ENCODE measurements at regions not wholly inside any gene's neighbourhood (a gene's known extent, or its start where the extent isn't known, plus 50 kb on each side); places are given as distances from the start of the nearest gene placed in this dataset.

DNA sequence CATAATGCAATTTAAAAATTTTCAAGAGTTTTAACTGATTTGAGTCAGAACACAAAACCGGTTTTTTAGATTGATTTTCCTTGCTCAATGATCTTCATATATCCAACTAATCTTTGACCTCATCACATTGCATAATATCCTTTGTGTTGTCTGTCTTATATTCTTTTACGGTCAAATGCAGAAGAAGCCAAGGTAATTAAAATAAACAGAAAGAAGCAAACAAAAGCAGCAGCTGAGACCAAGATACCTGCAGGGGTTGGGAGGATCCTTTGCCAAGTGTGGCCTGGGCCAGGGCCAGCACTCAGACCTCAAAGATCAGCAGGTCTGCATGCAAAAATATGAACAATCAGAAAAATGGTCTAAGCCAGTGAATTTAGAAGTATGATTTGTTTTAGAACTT lies 428.9 kb upstream of the NETO1 start:
- DNase-seq: no peak

DNA sequence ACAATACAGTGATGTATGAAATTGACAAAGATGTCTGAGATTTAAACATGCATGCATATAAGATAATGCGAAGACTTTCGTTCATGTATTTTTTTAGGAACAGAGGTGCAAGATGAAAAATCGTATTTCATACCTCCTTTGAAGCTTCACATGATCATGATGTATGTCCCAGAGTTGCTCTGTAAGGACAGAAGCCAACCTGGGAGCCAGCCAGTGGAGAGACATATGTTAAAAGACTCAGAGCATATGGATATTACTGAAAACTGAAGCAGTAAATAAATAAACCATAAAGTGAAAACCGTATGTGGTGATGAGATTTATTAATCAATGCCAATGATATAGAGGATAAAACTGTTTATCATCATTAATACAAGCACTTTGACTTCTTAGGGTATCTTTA lies 424.4 kb upstream of the NETO1 start:
- no peak for DNase-seq

DNA sequence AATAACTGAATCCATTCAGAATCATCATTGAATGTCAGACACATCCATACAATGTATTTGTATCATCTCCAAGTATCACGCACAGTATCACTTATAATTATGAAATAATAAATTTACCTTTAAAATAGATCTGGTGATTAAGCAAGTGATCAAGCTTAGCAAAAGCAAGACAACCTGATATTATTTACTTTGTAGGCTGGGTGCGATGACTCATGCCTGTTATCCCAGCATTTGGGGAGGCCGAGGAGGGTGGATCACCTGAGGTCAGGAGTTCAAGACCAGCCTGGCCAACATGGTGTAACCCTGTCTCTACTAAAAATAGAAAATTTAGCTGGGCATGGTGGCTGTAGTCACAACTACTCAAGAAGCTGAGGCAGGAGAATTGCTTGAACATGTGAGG lies 421.0 kb upstream of the NETO1 start:
- no peak for DNase-seq

DNA sequence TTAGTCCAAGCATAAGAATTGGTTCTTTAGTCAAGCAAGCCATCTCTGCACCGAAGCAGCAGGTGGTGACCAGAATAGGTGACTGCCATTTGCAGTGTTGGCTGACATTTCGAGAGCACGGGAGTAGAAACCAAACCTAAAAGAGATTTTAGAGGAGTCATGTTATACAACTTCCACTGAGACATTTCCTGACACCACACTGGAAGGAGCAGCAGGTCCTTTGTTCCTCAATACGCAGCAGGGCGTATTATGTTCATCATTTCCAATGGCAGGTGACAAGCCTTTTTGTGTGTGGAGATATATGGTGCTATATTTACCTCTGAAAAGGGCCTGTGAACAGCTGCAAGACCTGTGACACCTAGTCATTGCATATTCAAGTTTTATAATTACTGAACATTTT lies 418.8 kb upstream of the NETO1 start:
- DNase-seq: no peak

DNA sequence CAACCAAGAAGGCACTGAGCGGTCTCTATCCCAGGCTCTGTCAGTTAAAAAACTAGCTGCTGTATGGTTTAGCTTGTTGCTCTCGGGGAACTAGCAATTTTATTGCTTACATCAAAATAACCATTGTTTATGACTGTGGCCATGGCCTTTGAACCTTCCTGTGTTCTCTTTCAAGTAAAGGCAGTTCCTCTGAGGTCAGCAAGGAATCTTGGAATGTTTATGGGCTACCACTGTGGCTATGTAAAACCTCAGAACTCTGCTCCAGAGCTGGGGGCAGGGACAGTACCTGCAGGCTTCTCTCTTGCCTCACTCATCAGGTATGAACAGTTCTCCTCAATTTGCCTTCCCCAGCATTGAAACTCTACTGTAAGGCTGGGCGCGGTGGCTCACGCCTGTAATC lies 416.0 kb upstream of the NETO1 start:
- DNase-seq: no peak

DNA sequence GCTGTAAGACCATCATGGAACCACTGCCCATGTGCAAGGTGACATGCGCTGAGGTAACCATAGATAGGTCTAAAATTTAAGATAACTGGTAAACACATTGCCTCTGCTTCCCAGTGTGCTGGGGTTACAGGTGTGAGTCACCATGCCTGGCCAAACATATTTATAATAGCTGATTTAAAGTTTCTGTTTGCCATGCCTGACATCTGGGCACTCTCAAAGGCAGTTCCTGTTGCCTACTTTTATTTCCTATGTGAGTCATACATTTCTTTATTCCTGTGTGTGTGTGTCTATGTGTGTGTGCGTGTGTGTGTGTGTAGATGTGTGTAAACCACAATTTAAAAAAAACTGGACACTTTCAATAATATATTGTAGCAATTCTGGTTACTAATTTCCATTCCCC lies 415.2 kb upstream of the NETO1 start:
- DNase-seq: no peak

DNA sequence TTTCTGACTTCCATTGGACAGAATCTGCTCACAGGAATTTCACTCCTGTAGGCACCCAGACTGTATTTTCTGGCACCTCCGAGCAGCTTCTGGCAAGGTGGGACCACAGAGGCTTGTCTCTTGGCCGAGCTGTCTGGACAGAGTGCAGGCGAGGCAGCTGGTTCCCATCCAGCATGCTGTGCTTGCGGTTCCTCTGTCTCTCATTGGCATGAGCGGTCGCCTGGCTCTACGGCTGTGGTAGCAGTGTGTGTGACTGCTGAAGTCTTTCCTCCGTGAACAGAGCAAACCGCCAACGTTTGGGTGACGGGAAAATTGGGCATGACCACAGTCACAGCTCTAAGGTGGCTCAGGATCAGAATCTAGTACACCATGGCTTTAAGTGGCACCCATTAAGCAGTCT lies 411.7 kb upstream of the NETO1 start:
- DNase-seq: no peak

DNA sequence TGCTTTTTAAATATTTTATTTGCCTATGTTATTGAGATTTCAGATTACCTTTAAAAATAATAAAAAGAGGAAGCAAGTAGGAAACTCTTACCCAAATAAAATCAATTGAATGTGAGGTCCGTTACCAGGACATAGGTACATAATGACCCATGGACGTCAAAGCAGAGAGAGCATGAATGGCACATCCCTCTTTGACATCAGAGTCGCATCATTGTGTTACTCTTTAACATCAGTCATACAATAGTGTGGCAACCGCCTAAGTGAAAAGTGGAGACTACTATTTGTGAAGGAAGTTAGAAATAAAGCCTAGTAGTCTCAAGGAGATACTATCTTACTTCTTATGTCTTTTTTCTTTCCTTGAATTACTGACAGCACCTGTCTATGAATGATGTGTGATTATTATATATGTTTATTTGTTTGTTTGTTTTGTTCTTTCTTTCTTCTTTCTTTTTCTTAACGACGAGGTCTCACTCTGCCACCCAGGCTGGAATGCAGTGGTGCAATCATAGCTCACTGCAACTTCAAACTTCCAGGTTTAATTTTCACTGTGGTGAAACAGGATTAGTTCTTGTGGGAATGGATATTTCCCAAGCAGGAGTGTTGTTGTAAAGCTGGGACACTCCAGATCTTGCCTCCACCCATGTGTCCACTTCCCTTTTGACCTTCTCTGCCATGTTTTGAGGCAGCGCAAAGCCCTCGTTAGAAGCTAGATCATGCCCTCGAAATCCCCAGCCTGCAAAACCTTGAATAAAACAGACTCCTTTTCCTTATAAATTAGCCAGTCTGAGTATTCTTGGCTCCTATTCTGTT lies 407.2 kb upstream of the NETO1 start:
- DNase-seq: no peak

DNA sequence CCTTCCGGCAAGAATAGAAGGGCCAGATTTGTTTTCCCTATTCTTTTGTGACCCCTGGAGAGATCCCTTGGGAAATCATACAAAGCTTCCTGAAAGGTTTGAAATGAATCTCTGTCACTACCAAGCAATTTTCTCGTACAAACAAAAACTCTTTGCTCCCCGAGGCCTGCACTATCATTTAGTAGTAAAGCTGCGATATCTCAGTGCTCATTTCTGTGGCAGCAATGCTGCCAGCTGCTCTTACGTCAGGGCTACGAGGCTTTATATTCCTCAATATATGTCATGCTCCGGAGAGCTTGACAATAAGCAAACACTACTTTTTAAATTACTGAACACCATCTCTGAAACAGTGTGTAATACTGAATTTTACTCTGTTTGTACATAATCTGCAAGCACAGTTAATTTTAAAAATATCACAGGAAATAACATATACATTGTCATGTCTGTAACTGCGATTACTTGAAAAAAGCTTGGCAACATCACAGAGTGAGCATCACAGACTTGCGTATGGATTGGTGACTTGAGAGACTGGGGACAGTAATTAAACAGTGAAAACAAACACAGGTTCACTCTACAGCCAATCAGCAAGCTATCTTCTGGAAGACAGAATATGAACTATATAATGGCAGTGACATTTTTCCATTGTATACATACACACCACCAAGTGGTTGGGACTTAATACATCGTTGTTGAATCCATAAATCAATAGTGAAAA lies 403.3 kb upstream of the NETO1 start:
- DNase-seq: no peak

DNA sequence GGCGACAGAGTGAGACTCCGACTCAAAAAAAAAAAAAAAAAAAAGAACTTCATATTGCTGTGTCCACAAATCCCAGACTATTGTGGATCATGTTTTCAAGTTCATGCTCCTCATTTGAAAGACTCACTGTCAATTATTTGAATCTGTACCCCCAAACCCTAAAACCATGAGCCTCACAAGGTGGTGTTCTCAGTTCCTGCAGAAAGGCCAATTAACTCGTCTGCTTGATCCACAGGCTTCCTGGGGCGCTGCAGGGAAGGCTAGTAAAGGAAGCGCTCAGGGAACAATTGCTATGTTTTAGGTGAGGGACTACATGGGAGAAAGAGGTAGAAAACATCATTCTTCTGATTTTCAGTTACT lies 396.8 kb upstream of the NETO1 start:
- no peak for DNase-seq

DNA sequence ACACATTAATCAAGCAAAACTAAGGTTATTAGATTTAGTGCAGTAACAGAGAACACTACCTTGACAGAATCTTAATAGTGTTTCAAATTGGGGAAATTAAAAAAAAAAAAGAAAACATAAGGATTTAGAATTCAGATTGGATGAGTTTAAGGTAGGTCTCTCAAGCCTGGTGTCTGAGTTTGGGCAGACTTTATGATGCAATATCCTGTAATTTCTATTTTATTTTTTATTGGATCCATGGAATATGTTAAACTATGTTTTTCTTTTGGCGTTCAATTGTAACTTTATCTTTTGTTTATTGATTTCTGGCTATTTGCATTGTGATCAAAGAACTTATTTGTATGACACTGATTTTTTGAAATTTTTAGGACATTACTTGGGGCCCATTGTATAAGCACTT lies 394.1 kb upstream of the NETO1 start:
- DNase-seq: no peak

DNA sequence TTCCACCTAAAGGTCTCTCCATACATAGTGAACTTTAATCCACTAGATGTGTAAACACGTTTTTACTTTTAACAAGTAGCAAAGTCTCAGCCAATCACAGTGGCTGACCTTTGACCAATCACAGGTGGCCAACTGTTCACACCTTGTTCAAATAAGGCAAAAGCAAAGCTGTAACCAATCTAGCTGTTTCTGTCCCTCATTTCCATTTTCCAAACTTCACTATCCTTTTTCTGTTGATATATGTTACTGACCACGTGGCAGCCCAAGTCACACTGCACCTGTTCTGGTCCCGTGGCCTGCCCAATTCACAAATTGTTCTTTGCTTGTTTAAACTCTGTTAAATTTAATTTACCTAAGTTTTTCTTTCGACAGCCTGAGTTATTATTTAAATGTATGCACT lies 393.5 kb upstream of the NETO1 start:
- DNase-seq: no peak

DNA sequence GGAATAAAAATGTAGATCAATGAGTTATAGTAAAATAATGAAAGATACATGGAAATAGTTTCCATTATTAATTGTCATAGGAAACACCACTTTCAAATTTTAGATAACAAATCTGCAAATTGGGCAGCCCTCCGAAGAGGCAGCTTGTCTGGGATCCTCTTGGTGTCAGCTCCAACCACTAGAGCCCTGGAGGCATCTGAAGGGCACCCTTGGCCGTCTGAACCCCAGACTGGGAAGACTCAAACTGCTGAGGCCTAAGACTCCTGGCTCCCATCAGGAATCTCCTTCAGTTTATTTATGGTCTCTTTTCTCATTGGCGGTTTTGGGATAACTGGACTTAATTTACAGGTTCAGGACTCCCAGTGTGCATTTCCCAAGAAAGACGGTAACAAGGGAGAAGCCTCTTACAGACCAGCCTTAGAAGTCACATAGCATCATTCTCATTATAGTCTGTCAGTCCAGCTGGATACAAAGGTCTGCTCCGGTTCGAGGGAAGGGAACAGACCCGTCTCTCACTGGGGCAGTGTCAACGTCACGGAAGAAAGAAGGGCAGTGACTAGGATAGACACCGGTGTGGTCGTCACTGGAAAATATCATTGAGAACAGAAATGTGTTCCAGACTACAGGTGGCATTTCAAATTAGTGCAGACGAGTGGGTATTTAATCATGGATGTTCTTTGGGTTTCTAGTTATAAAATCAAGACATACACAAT lies 390.7 kb upstream of the NETO1 start:
- no peak for DNase-seq

DNA sequence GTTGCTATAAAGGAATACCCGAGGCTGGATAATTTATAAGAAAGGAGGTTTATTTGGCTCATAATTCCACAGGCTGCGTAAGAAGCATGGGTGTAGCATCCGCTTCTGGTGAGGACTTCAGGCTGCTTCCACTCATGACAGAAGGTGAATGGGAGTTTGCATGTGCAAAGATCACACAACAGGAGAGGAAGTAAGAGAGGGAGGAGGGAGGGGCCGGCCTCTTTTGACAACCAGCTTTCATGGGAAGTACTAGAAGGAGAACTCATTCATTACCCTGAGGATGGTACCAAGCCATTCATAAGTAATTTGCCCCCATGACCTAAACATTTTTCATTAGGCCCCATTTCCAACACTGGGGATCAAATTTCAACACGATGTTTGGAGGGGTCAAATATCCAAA lies 386.8 kb upstream of the NETO1 start:
- DNase-seq: no peak

DNA sequence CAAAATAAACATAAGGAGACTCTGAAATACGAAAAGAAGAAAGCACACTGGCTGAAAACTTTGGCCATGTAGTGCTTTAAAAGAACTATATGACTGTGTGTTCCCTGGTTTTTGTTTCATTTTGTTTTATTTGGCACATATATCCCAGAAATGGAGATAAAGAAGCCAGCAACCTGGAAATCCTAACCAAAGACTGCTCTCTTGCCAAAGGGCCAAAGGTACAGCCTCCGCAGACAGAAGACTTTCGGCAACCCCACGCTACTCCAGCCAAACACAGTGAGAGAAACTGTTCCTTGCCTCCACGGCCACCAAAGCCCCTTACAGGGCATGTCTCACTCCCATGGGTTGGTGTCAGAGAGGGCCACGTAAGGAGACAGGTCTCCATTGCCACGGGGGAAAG lies 381.2 kb upstream of the NETO1 start:
- no peak for DNase-seq

DNA sequence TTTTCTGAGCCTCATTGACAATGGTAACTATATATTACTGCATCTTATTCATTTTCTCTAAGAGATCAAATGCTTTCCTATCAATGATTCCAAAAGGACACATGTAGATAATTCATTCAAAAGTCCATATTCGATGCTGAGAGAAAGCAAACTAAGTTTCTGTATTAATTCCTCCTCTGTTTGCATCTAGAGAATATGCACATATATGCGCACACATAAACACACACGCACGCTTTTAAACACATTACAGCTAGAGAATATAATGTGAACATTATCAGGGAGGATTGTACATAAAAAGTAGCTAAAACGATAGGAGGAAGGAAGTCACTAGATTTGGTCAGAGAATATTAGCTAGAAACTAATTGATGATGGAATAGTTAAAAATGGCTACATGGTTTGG lies 379.0 kb upstream of the NETO1 start:
- no peak for DNase-seq

DNA sequence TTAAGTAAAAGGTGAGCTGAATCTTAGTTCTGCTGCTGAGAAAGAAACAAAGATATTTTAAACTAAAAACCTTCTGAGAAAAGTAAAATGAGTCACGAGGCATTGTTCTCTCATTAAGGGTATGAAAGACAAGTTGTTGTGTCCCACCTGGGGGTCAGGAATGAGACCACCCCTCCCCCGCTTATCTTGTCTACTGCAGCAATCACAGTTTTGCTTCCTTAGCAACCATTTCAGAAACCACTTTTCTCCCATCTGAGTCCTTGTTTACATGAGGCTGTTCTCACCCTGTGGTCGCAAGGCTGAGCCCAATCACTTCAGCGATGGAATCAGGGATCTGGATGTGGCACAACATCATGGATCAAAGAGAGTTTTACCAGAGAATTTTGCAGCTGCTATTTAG lies 377.6 kb upstream of the NETO1 start:
- DNase-seq: no peak

DNA sequence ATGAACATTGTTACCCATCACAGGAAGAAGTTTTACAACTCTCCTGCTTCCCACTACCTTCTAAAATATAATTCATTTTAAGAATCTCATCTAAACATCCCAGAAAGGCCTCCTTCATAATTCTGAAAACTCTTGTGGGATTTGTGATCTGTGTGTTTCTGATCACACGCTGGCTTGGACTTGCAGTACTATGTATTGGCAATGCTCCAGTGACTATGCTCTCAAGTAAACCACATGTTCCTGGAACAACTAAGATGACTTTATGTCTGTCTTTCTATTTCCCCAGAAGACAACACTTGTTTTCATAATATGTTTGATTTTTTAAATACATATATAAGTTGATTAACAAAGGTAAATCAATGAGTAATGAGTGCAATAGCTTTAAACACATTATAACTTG lies 376.6 kb upstream of the NETO1 start:
- no peak for DNase-seq

DNA sequence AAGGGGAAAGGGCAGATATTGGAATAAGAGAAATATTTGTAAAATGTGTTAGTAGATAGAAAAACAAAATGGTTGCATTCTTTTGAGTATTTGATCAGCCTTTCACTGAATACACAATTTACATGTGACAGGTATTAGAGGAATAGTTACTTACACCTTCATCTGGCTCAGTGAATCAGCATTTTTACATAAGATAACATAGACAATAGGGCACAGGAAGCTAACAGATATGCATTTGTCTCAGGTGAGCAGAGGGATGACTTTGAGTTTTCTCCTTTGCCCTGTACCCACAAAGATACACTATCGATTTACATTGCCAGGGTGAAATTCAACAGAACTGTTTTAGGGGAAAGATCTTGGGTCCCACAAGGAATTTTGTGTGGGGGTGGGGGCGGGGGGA lies 373.1 kb upstream of the NETO1 start:
- no peak for DNase-seq

DNA sequence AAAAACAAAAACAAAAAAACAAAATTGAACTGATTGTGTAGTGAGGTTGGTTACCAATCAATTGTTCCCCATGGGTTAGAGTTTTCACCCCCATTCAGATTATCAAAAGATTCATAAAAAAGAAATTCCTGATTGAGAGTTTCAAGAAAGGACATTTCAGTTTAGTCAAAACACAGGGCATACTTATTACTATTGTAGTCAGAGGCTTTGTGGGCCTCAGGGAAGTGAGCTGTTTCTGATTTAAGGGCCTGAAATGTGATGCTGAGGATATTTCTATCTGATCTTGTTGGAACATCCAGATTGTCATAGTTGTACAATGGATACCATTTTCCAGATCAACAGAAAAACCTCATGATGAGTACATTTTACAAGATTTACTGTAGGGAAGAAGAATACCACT lies 368.1 kb upstream of the NETO1 start:
- DNase-seq: no peak

DNA sequence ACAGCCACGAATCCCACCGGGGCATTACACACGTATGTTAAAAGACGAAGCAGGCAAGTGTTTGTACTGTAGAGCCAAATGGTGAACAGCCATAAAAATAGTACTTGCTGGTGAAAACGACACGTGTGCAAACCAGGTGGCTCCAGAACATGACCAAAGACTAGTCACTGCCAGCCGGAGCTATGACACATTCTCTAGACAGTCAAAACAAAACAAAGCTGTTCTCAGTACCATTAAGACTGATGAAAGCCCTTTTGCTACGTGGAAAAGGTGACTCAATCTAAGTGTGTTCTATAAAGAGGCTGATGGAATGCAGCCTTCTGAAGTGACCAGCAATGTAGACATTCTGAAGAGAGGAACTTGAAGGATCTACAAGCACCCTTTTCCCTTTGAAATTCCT lies 367.7 kb upstream of the NETO1 start:
- DNase-seq: no peak

DNA sequence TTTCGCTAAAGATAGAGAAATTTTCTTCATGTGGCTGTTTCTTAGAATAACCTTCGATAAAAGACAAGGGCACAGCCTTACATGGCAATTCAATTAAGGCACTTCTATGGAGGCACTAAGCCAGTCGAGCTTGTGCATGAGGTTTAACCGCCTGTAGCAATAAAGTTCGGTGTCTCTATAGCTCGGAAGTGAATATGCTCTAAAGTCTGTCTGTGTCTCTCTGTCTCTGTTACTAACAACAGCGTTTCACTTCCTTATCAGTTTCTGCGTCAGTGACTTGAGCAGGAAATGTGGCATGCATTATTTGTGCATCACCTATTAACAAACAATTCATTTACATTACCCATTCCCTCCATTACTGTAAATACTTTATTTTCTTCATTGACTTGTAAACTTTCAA lies 365.1 kb upstream of the NETO1 start:
- DNase-seq: no peak

DNA sequence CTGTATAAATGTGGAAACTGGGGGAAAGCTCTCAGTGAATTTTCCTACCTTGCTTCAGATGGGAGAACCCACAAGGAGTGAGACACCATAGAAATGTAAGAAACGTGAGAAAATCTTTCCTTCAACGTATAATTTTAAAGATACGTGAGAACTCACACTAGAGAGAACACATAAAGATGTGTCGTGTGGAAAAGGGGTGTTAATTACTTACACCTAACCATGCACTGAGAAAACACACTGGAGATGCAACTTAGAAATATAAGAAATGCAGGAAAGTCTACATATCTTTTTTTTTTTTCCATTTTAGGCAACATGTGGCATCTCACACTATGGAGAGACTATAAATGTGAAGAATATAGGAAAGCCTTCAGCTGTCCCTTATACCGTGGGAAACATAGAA lies 352.9 kb upstream of the NETO1 start:
- no peak for DNase-seq

DNA sequence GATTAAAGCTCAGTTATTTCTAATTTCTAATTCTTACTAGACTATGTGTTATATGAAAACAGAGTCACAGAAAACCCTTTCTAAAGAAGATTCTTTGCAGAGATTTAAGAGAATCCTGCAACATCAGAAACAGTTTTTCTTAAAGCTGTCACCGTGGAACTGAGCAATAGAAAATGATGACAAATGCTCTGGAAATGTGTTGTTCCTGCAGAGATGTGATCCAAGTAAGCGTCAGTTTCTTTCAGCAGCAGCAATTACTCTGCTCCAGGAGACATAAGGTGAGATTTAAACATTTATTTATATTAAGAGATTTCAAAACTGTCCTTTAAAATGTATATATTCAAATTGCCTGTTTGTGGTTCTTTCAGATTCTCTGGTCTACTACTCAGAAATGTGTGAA lies 350.5 kb upstream of the NETO1 start:
- no peak for DNase-seq

Measured in right kidney (tissue), 1 donor.